ENCODE measurements at regions not wholly inside any gene's neighbourhood (a gene's known extent, or its start where the extent isn't known, plus 50 kb on each side); places are given as distances from the start of the nearest gene placed in this dataset.

- no peak for TF ChIP-seq CTCF (IDR thresholded peaks at IDR 0.05; ENCODE audit: low read depth, low read length)
- TF ChIP-seq EZH2phosphoT487 (IDR thresholded peaks at IDR 0.05; ENCODE audit: low read depth) = no peak
Observed at GRCh38 chr16:5454349-5454748, 356.8 kb upstream of the EEF2KMT start.
